CD4-positive, alpha-beta T cell treated with Interferon alpha-2 for 1 hour (primary cell): ENCODE measurements at regions not wholly inside any gene's neighbourhood (a gene's known extent, or its start where the extent isn't known, plus 50 kb on each side); places are given as distances from the start of the nearest gene placed in this dataset.
"Not testable (repeated sequence)": the region's sequence is repeated elsewhere in the genome, so short reads cannot be mapped to it uniquely, and the experiment has no call there.

ENCODE experiments used
- DNase-seq, 2 donors: peaks; one replicate each; pipeline ENCODE4 v3.0.0-alpha.2; 2020 to 2022

GRCh38 chr2:234719116-234719716, 222.3 kb upstream of the ARL4C start:
- DNase-seq, result no peak

GRCh38 chr2:234716271-234716670, 219.4 kb upstream of the ARL4C start:
- DNase-seq, result no peak

- no peak for DNase-seq
Measured at GRCh38 chr2:234715671-234716250, 218.9 kb upstream of the ARL4C start.

GRCh38 chr2:234714711-234715110, 217.8 kb upstream of the ARL4C start:
- DNase-seq, result no peak

GRCh38 chr2:234712421-234712935, 215.6 kb upstream of the ARL4C start:
- no peak for DNase-seq

GRCh38 chr2:234711308-234711707, 214.4 kb upstream of the ARL4C start:
- DNase-seq, result no peak

GRCh38 chr2:234710587-234710986, 213.7 kb upstream of the ARL4C start:
- no peak for DNase-seq

GRCh38 chr2:234710066-234710465, 213.2 kb upstream of the ARL4C start:
- DNase-seq, result no peak

- DNase-seq, result no peak
Measured at GRCh38 chr2:234708717-234709116, 211.8 kb upstream of the ARL4C start.

GRCh38 chr2:234708091-234708683, 211.3 kb upstream of the ARL4C start:
- DNase-seq, result no peak

GRCh38 chr2:234706086-234706485, 209.2 kb upstream of the ARL4C start:
- DNase-seq, result no peak

- no peak for DNase-seq
Measured at GRCh38 chr2:234705108-234705507, 208.2 kb upstream of the ARL4C start.

GRCh38 chr2:234703258-234703657, 206.4 kb upstream of the ARL4C start:
- DNase-seq, result no peak

- DNase-seq, result no peak
Measured at GRCh38 chr2:234702731-234703225, 205.9 kb upstream of the ARL4C start.

- DNase-seq, result no peak
Measured at GRCh38 chr2:234701841-234702240, 205.0 kb upstream of the ARL4C start.

GRCh38 chr2:234701421-234701820, 204.5 kb upstream of the ARL4C start:
- DNase-seq, result no peak

- no peak for DNase-seq
Measured at GRCh38 chr2:234699456-234699855, 202.6 kb upstream of the ARL4C start.

- not testable (repeated sequence) for DNase-seq
Measured at GRCh38 chr2:234697300-234697876, 200.5 kb upstream of the ARL4C start.

GRCh38 chr2:234695981-234696380, 199.1 kb upstream of the ARL4C start:
- DNase-seq, result no peak

- DNase-seq, result no peak
Measured at GRCh38 chr2:234694244-234695013, 197.5 kb upstream of the ARL4C start.

GRCh38 chr2:234693681-234694190, 196.9 kb upstream of the ARL4C start:
- DNase-seq, result not testable (repeated sequence)

GRCh38 chr2:234693191-234693590, 196.3 kb upstream of the ARL4C start:
- DNase-seq, result not testable (repeated sequence)
